H1 (cell line): ENCODE measurements at regions not wholly inside any gene's neighbourhood (a gene's known extent, or its start where the extent isn't known, plus 50 kb on each side); places are given as distances from the start of the nearest gene placed in this dataset.

Source experiments
- CTCF ChIA-PET: fragments of 300-600 bp; sonication (Branson Sonifier 250); formaldehyde crosslinking; loops from one replicate; lab custom pipeline; 2021; ENCODE audit not compliant: partially characterized antibody; lab: Charles Lee
- POLR2A ChIA-PET: fragments of 300-600 bp; sonication (Branson Sonifier 250); formaldehyde crosslinking; loops from one replicate; lab custom pipeline; 2021; ENCODE audit warnings: inconsistent platforms; ENCODE audit not compliant: partially characterized antibody; lab: Charles Lee
- DNase-seq, 2 experiments: peaks; one replicate each; pipeline versions ENCODE4 v3.0.0 to v3.0.0-alpha.2; 2010 to 2022; ENCODE audit warnings: low spot score in 2 of 2, low read depth in 1 of 2, mixed read lengths in 1 of 2
- FAIRE-seq: peaks from 2 replicates; lab custom pipeline; 2011; peaks lifted over from hg19 to GRCh38; lab: Jason Lieb, UNC
- H2AFZ ChIP-seq: 2 replicates; pipeline ENCODE4 v1.8.1; 2012; ENCODE audit warnings: low read length, inconsistent platforms
- H2AK5ac ChIP-seq: 2 replicates; pipeline ENCODE4 v1.6.1; 2013; ENCODE audit warnings: low read depth, low read length
- H2BK120ac ChIP-seq: replicated peaks from 2 replicates; pipeline ENCODE3; 2013; ENCODE audit warnings: low read depth, low read length, inconsistent platforms
- H2BK12ac ChIP-seq: 2 replicates; pipeline ENCODE4 v1.6.1; 2013; ENCODE audit warnings: low read depth, low read length
- H2BK15ac ChIP-seq: 2 replicates; pipeline ENCODE4 v1.6.1; 2013; ENCODE audit warnings: low read length
- H2BK20ac ChIP-seq: 2 replicates; pipeline ENCODE4 v1.6.1; 2013; ENCODE audit warnings: low read length
- H2BK5ac ChIP-seq: 2 replicates; pipeline ENCODE4 v1.6.1; 2013; ENCODE audit warnings: low read depth, low read length
- H3K14ac ChIP-seq: 2 replicates; pipeline ENCODE4 v1.6.1; 2013; ENCODE audit warnings: inconsistent platforms; ENCODE audit not compliant: insufficient read length
- H3K18ac ChIP-seq: 2 replicates; pipeline ENCODE4 v1.6.1; 2013; ENCODE audit warnings: low read length; ENCODE audit errors: extremely low read depth
- H3K23ac ChIP-seq: 2 replicates; pipeline ENCODE4 v1.6.1; 2013; ENCODE audit warnings: inconsistent platforms; ENCODE audit not compliant: insufficient read length
- H3K23me2 ChIP-seq: 2 replicates; pipeline ENCODE4 v1.6.1; 2013; ENCODE audit warnings: low read depth, low read length
- H3K27ac ChIP-seq: 2 replicates; pipeline ENCODE4 v1.6.1; 2011; ENCODE audit warnings: low read depth, low read length, inconsistent platforms
- H3K27me3 ChIP-seq, 4 experiments: replicated peaks in 1 of 4; 1 replicate in 1 of 4; 2 replicates in 3 of 4; pipeline versions ENCODE4 v1.6.1 to v1.8.1; 2011 to 2013; ENCODE audit warnings: low read length in 3 of 4, mild to moderate bottlenecking in 3 of 4, inconsistent platforms in 2 of 4, mixed read lengths in 2 of 4, moderate library complexity in 1 of 4; ENCODE audit not compliant: control insufficient read depth in 3 of 4, insufficient read depth in 3 of 4; ENCODE audit errors: extremely low read depth in 1 of 4
- H3K36me3 ChIP-seq, 4 experiments: 2 replicates each; pipeline versions ENCODE4 v1.6.1 to v1.8.1; 2011 to 2013; ENCODE audit warnings: mild to moderate bottlenecking in 4 of 4, low read length in 3 of 4, moderate library complexity in 2 of 4, control low read depth in 1 of 4, inconsistent platforms in 1 of 4; ENCODE audit not compliant: insufficient read depth in 4 of 4, control insufficient read depth in 2 of 4
- H3K4ac ChIP-seq: replicated peaks from 2 replicates; pipeline ENCODE3; 2013; ENCODE audit warnings: low read length, low read depth, mixed read lengths, inconsistent platforms; ENCODE audit not compliant: insufficient read length
- H3K4me1 ChIP-seq, 4 experiments: replicated peaks in 1 of 4; 1 replicate in 1 of 4; 2 replicates in 3 of 4; pipeline versions ENCODE4 v1.6.1 to v1.8.1; 2011 to 2013; ENCODE audit warnings: low read length in 3 of 4, inconsistent platforms in 2 of 4, mixed read lengths in 1 of 4; ENCODE audit not compliant: insufficient read depth in 4 of 4, control insufficient read depth in 3 of 4
- H3K4me2 ChIP-seq, 2 experiments: 2 replicates each; pipeline versions ENCODE4 v1.6.1 to v1.8.1; 2011 to 2013; ENCODE audit warnings: low read depth in 2 of 2, low read length in 2 of 2, control low read depth in 1 of 2, inconsistent platforms in 1 of 2, mild to moderate bottlenecking in 1 of 2; ENCODE audit not compliant: insufficient read depth in 1 of 2
- H3K4me3 ChIP-seq, 4 experiments: fragments of 200-600, 300-600 bp in 1 of 4; sonication (generic), shearing (Covaris generic), sonication (Bioruptor Twin) in 1 of 4; 2 replicates each; pipeline versions ENCODE4 v1.5.1 to v1.8.1; 2011 to 2016; ENCODE audit warnings: low read length in 4 of 4, low read depth in 3 of 4, control low read depth in 2 of 4, inconsistent platforms in 2 of 4, mild to moderate bottlenecking in 2 of 4, mixed read lengths in 1 of 4, moderate library complexity in 1 of 4; ENCODE audit not compliant: insufficient read depth in 2 of 4; ENCODE audit errors: extremely low read depth in 1 of 4
- H3K56ac ChIP-seq: replicated peaks from 2 replicates; pipeline ENCODE3; 2013; ENCODE audit warnings: low read depth, mild to moderate bottlenecking, mixed read lengths, low read length, inconsistent platforms; ENCODE audit not compliant: insufficient read length
- H3K79me1 ChIP-seq: 2 replicates; pipeline ENCODE4 v1.6.1; 2013; ENCODE audit warnings: low read depth, low read length, control low read depth
- H3K79me2 ChIP-seq, 2 experiments: 2 replicates each; pipeline versions ENCODE4 v1.6.1 to v1.8.1; 2012 to 2013; ENCODE audit warnings: low read length in 2 of 2, mild to moderate bottlenecking in 2 of 2, inconsistent platforms in 1 of 2; ENCODE audit not compliant: insufficient read depth in 2 of 2, control insufficient read depth in 1 of 2
- H3K9ac ChIP-seq, 4 experiments: replicated peaks in 1 of 4; 1 replicate in 1 of 4; 2 replicates in 3 of 4; pipeline versions ENCODE4 v1.6.1 to v1.8.1; 2011 to 2013; ENCODE audit warnings: low read depth in 3 of 4, low read length in 3 of 4, control low read depth in 2 of 4, mild to moderate bottlenecking in 2 of 4, moderate library complexity in 2 of 4, inconsistent platforms in 1 of 4; ENCODE audit errors: extremely low read depth in 1 of 4
- H3K9me3 ChIP-seq, 2 experiments: 2 replicates each; pipeline versions ENCODE4 v1.6.1 to v1.8.1; 2012 to 2013; ENCODE audit warnings: mild to moderate bottlenecking in 2 of 2, moderate library complexity in 2 of 2, control low read depth in 1 of 2, inconsistent platforms in 1 of 2, low read depth in 1 of 2, low read length in 1 of 2, mixed read lengths in 1 of 2; ENCODE audit not compliant: insufficient read depth in 2 of 2
- H4K20me1 ChIP-seq, 2 experiments: replicated peaks in 1 of 2; 2 replicates each; pipeline versions ENCODE3 to v1.8.1; 2011 to 2013; ENCODE audit warnings: inconsistent platforms in 2 of 2, low read length in 2 of 2, mild to moderate bottlenecking in 1 of 2; ENCODE audit not compliant: insufficient read depth in 2 of 2, control insufficient read depth in 1 of 2
- H4K5ac ChIP-seq: 2 replicates; pipeline ENCODE4 v1.6.1; 2013; ENCODE audit warnings: low read length, low read depth, mixed read lengths, inconsistent platforms; ENCODE audit not compliant: insufficient read length
- H4K8ac ChIP-seq: 2 replicates; pipeline ENCODE4 v1.8.0; 2013; ENCODE audit warnings: mild to moderate bottlenecking, moderate library complexity, low read length, inconsistent platforms; ENCODE audit not compliant: insufficient read depth; ENCODE audit errors: extremely low read depth
- H4K91ac ChIP-seq: replicated peaks from 2 replicates; pipeline ENCODE3; 2013; ENCODE audit warnings: low read length, mixed read lengths, inconsistent platforms; ENCODE audit not compliant: insufficient read length
- KDM4A ChIP-seq: IDR thresholded peaks from one replicate; pipeline ENCODE4 v1.7.1; 2012; ENCODE audit warnings: low read depth, mild to moderate bottlenecking, moderate library complexity, low read length, inconsistent platforms; ENCODE audit not compliant: severe bottlenecking
- NANOG ChIP-seq: IDR thresholded peaks from 2 replicates; pipeline ENCODE4 v1.6.1; 2011; ENCODE audit warnings: low read length, low read depth, mild to moderate bottlenecking, inconsistent platforms; ENCODE audit not compliant: insufficient read depth, poor library complexity, severe bottlenecking
- WGBS, 2 experiments: shearing (Covaris generic) in 1 of 2; methylation state at CpG; one replicate each; pipeline versions ENCODE4 v1.1.6 to v1.1.7; 2013 to 2015; ENCODE audit warnings: low lambda C conversion rate in 2 of 2, mixed read lengths in 2 of 2, inconsistent platforms in 1 of 2, low coverage in 1 of 2, missing lambda C conversion rate in 1 of 2; ENCODE audit not compliant: insufficient replicate concordance in 2 of 2, insufficient coverage in 1 of 2, insufficient read length in 1 of 2; ENCODE audit errors: extremely low coverage in 1 of 2, missing lambda C conversion rate in 1 of 2; 5-methylcytosine and 5-hydroxymethylcytosine counted together

DNA sequence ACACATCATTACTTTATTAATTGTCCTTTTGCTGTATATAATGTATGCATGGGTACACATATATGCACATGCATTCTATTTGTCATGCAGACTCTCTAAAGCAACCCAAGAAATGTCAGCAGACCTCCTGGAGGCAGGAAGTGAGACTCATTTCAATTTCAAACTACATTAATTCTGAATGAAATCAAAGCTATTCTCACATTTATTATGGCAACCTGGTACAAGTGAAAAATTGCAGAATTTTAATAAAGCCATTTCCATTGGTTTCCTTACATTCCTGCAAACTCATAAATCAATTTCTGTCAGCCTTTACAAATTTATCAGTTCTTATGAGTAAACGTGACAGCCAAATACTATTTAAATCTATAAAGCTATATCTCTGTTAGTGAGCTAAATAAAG, 430.4 kb upstream of the NUDT12 start:
- Histone ChIP-seq H3K79me2 (no peaks in the 10 kb centered on the region), H2AK5ac (no peak overlapping the region), H3K23me2 (no peaks in the 10 kb centered on the region), H3K18ac (no peak overlapping the region), H2BK12ac (no peak overlapping the region), H4K91ac (no peak overlapping the region), H3K23ac (no peak overlapping the region), H3K27me3 (peaks cover 0 to 1% (median 0%) of the 10 kb centered on the region in 4 experiments; a peak in 1 of 7 replicates), H3K4me2 (no peak overlapping the region), H2AFZ (no peak overlapping the region), H2BK15ac (no peak overlapping the region), H3K9ac (no peak overlapping the region), H3K56ac (no peak overlapping the region), H3K9me3 (no peaks in the 10 kb centered on the region), H3K4me3 (no peak overlapping the region), H3K79me1 (no peaks in the 10 kb centered on the region), H2BK5ac (no peak overlapping the region), H4K20me1 (no peaks in the 10 kb centered on the region), H3K14ac (no peak overlapping the region), H3K36me3 (no peaks in the 10 kb centered on the region), H3K4me1 (peaks cover 0 to 6% (median 2%) of the 10 kb centered on the region in 4 experiments; a peak in 1 of 7 replicates), H3K27ac (no peak overlapping the region), H4K8ac (no peak overlapping the region), H2BK120ac (no peak overlapping the region), H2BK20ac (no peak overlapping the region), H3K4ac (no peak overlapping the region), H4K5ac (no peak overlapping the region)
- DNase-seq: no peak
- no peak for FAIRE-seq
- 43% methylated on average over 1 of the region's 1 CpG; no CpG with 5 or more reads in 1 of the 2 experiments for WGBS, 2 experiments
- CTCF ChIA-PET: interaction anchor here (1.7 kb wide), 2 partner anchors 10 to 19 kb away, joined by 5 read pairs; no protein-coding TSS in a partner anchor
- POLR2A ChIA-PET: no interaction called here
- TF ChIP-seq KDM4A (no peak), NANOG (no peak)
- TF ChIP-seq, all 59 proteins: peak for 0
